ENCODE measurements at regions not wholly inside any gene's neighbourhood (a gene's known extent, or its start where the extent isn't known, plus 50 kb on each side); places are given as distances from the start of the nearest gene placed in this dataset.

DNA sequence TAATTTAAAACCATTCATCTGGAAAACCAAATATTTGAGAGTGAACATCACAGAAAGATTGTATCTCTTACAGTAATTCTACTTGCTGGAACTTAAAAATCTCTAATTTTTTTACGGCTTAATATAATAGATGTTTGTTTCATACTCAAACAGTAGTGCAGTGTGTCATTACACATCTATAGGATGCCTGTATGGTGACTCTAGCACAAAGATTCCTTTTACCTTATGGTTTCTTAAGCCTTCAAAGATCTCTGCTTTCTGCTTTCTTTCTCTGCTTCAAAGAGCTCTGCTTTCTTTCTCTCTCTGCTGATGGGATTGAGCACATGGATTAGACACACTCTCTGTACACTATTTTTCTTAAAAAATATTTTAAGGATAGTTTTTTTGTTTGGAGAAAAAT, 374.0 kb upstream of the CDH9 start:
- no peak for DNase-seq

DNA sequence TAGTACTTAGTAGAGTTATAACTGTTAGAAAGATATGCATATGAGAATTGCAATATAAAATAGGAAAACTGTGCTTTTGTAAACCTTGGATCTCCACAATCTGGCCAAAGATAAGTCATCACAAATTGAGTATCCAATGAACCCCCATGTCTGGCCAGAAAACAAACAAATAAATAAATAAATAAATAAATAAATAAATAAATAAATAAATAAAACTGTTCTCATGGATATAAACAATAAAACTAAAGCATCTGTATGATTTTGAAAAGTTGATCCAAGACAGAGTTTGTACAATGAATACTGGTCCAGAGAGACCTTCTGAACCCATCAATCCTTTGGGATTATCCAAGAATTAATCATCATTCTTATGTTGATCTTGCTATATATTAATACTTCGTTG, 367.6 kb upstream of the CDH9 start:
- DNase-seq: no peak

DNA sequence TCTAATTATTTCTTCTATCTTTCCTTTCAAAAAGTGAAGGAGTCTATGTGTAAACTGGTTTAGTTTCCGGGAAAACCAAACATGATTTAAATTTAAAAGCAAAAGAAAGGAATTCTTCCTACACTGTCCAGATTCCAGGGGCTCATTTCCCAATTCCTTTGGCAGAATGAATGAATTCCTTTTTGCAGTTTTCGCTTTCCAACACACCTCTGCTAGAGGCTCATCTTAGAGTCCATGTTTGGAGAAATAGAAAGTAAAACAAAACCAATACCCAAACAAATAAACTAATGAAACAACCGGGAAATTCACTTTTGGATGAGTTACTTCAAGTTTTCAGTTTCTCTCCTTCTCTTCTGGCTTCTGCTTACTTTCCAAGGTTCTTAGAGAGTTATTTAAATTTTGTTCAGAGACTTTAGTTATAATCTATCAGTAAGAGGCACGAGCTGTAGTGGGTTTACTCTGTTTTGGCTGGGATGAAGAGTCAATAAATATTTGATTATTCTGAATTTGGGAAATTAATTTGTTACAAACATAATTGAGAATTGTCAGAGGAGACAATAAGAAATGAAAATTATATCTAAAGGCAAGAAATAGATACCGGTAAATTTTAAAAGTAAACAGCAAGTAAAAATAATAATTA, 365.0 kb upstream of the CDH9 start:
- no peak for DNase-seq

DNA sequence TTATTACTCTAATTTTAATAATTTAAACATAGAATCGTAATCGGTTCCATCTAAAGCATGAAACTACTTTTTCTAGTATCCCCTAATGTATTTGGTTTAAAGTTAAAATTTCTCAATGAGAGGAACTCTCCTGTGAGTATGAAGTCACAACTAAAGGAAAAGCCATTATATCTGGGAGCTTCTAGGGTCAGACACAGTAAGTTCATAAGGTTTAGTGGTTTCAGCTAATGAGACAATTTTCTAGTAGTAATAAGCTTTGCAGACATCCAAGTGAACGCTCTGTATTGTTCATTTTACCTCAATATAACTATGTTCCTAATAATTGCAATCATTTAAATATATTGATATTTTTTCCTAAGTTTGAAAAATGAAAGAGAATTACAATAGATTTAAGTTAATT, 364.4 kb upstream of the CDH9 start:
- DNase-seq: no peak

- no peak for DNase-seq
Measured at GRCh38 chr5:27396998-27397397, 358.6 kb upstream of the CDH9 start.

DNA sequence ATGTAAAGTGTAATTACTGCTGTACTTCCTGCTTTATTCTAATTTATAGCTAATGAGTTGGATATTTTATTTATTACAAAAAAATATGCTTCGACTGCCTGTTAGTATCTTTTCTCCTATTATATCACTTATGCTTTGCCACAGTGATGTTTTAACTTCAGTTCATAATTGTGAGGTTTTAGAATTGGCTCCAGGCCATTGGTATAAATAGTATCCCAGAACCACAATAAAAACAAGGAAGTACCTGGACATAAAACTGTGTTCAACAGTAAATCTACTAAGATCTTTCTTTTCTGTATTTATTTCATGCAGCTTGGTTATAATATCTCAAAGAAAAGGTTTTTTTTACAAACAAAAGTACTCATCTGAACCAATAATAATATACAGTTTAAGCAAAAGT, 354.3 kb upstream of the CDH9 start:
- DNase-seq: no peak

DNA sequence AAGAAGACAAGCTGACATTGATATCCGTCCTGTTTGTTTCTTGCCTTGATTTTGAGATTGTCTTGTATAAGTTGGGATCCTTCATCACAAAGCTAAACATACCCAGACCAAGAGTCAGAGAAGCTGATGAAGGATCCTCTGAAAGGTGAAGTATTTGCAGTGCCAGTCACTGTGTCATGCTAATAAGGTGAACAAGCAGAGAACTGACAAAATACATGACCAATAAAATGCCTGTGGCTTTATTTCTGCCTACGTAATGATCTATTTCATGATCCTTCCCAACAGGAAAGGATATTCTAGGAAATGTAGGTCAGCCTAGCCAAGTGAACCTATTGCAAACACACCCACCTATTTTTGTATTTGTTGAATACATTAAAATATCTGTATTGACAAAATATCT, 351.3 kb upstream of the CDH9 start:
- DNase-seq: no peak

- no peak for DNase-seq
Measured at GRCh38 chr5:27388755-27389154, 350.4 kb upstream of the CDH9 start.

DNA sequence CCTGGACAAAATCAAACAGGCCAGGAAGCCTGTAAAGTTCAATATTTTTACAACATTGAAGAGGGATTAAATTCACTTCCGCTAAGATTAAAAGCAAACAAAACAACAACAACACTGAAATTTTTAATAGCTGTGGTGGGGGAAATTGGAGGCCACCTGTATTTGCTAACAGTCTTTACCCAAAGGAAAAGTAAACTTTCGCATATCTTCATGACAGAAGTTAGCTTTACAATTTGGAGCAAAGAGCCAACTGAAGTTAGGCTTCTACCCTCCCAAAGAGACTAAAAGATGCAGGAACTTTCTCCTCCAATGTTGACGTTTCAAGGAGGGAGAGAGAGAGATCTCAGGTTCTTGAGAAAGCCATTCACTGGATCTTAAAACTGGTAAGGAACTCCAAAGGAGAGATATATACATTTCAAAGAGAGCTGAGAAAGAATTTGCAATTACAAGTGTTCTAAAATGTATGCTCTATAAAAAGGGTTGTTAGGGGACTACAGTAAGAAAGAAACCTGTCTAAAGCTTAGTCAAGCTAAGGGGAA, 349.2 kb upstream of the CDH9 start:
- no peak for DNase-seq

DNA sequence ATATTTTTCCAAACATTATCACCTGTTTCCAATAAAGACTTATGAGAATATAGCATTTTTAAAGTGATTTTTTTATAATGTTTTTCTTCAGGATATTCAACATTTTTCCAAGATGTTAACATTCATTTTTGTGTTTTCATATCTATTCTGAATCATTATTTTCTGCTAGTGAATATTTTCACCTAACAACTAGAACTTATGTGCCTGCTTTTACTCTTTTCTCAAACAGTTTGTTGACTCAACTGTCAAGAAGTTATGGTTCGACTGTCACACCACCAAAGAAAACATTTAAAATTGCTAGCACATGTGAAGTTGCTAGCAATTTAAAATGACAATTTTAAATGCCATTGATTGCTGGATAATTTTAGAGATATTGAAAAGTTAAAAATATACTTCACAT, 343.3 kb upstream of the CDH9 start:
- no peak for DNase-seq

DNA sequence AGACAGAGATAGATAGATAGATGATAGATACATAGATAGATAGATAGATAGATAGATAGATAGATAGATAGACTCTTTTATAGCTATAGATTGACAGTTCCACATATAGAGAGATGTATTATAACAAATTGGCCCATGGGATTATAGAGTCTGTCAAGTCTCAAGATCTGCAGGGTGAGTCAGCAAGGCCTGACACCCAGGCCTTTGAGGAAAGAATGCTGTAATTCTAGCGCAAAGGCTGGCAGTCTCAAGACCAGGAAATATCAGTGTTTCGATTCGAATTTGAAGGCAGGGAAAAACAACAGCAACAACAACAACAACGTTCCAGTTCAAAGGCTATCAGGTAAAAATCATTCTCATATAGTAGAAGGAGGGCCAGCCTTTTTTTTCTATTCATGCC, 339.2 kb upstream of the CDH9 start:
- no peak for DNase-seq

DNA sequence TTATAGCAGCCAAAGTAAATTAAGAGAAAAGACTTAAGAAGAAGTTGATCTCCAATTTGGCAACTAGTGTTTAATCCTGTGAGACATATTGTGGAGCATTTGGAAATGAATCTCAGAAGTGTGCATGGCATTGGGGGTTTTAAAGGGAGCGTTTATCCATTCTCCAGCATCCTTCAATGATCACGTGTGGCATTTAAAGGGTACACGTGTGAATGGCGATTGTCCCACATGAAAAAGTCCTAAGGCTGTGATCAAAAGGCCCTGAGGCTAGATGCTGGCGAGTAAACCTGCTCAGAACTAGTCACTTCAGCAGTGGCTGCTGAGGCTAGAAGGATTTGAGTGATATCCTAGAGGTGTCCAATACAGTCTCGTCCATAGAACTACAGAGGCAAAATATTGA, 315.6 kb upstream of the CDH9 start:
- DNase-seq: no peak

GRCh38 chr5:27353540-27353939, 315.2 kb upstream of the CDH9 start:
- no peak for DNase-seq

DNA sequence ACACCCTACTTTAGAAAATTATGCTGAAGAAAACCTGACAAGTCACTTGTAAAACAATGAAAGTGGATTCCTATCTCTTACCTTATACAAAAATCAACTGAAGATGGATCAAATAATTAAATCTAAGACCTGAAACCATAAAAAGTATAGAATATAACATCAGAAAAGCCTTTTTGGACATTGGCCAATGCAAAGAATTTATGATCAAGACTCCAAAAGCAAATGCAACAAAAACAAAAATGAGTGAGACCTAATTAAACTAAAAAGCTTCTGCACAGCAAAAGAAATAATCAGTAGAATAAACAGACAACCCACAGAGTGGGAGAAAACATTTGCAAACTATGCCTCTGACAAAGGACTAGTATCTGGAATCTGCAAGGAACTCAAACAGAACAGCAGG, 303.0 kb upstream of the CDH9 start:
- DNase-seq: no peak

DNA sequence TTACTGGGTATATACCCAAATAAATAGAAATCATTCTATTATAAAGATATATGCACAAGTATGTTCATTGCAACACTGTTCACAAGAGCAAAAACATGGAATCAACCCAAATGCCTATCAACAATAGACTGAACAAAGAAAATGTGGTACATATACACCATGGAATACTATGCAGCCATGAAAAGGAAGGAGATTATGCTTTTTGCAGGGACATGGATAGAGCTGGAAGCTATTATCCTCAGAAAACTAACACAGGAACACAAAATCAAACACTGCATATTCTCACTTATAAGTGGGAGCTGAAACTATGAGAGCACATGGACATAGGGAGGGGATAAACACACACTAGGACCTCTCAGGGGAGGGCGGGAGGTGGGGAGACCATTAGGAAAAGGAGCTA, 298.4 kb upstream of the CDH9 start:
- DNase-seq: no peak

- DNase-seq: no peak
Measured at GRCh38 chr5:27328480-27328879, 290.1 kb upstream of the CDH9 start.

GRCh38 chr5:27325513-27325912, 287.1 kb upstream of the CDH9 start:
- DNase-seq: no peak

- DNase-seq: no peak
Measured at GRCh38 chr5:27318701-27319100, 280.3 kb upstream of the CDH9 start.

GRCh38 chr5:27316271-27316650, 277.9 kb upstream of the CDH9 start:
- DNase-seq: no peak

DNA sequence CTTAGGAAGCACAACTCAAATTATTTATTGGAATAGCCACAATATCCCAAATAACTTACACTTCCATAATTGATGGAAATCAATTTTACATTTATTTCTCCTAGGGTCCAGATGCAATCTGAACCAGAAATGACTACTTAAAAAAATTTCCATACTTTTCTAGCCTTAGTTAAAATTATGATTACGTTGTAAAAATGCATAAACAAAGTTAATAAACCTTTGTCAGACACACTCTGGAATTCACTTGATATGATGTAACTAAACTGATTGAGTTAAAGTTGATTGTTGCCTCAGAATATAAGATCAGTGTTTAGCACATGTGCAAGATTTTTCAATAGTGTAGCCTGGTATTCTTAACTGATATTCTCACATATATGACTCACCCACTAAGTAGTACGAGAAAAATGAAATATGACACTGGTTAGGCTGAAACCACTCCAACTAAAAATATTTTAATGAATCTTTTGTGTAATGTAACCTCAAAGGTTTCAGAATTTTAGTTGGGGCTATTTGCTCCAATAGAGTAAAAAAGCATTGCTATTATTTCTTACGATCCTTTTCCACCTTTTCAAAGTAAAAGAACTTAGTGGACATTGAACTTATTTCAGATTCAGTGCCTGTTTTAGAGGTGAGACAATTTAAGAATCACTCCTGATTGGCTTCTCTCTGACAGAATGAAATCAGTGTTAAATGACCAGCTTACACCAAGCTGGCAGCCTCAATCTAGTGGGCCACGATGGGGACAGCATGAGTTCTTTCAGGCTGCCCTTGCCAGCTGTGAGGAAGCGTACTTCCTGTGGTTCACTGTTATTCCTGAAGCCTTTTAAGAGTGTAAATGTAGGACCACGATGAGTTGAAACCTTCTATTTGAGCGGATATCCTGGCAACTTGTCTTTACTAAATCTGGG, 277.2 kb upstream of the CDH9 start:
- DNase-seq: no peak

DNA sequence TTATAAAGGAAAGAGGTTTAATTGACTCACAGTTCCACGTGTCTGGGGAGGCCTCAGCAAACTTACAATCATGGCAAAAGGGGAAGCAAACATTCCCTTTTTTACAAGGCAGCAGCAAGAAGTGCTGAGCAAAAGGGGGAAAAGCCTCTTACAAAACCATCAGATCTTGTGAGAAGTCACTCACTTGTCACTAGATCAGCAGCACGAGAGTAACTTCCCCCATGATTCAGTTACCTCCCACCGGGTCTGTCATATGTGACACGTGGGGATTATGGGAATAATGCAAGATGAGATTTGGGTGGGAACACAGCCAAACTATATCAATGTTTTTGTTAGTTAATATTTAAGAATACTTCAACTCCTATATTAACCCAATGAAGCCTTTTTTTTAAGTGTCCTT, 275.2 kb upstream of the CDH9 start:
- no peak for DNase-seq

GRCh38 chr5:27312291-27312893, 274.0 kb upstream of the CDH9 start:
- DNase-seq: no peak

DNA sequence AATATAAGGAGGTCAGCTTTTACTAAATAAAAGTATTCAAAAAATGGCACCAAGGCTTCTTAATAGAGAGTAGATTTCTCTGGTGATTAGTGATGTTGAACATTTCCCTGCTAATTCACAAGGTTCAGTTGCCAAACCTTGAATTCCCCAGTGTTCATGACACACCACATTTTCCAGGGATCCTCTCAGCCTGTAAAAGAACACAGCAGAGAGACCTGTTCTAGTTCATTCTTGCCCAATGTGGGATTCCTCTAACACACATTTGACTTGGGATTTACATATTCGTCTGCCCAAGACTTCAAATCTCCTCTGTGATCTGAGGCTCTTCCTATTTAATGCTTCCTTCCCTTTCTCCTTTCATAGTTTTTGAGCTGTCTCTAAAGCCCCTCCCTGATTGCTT, 273.2 kb upstream of the CDH9 start:
- no peak for DNase-seq

DNA sequence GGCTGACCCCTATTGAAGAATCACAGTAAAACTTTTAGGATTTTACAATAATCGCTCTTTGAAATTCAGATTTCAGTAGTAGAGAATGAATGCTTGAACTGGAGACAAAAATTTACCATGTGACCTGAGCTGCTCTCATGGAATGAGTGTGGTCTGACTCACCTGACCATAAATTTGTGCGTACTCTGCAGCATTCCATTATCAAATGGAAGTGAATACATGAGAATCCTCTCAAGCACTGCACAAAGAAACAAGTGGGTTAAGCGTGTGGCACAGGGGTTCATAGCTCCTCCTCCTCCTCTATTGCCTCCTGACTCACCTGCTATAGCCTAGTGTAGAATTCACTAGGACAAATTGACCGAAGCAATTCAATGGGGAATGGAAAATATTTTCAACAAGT, 269.8 kb upstream of the CDH9 start:
- DNase-seq: no peak
